Suprapubic skin (tissue), 3 donors: ENCODE measurements at regions not wholly inside any gene's neighbourhood (a gene's known extent, or its start where the extent isn't known, plus 50 kb on each side); places are given as distances from the start of the nearest gene placed in this dataset.

ENCODE experiments used
- CTCF ChIP-seq, 2 donors: fragments of 200-600 bp in 1 of 2; fragments of 450-650 bp in 1 of 2; sonication (generic) in 1 of 2; IDR thresholded peaks; one replicate each; pipeline ENCODE4 v1.5.1; 2016 to 2019; ENCODE audit warnings: antibody characterized with exemption in 2 of 2, mild to moderate bottlenecking in 1 of 2, moderate library complexity in 1 of 2
- POLR2AphosphoS5 ChIP-seq, 3 donors: sonication (generic); formaldehyde crosslinking; IDR thresholded peaks; one replicate each; pipeline ENCODE4 v1.6.1; 2017; ENCODE audit warnings: antibody characterized with exemption in 3 of 3

GRCh38 chr3:30520699-30521098, 85.7 kb upstream of the TGFBR2 start:
- TF ChIP-seq CTCF (IDR thresholded peaks at IDR 0.05) (no peak), POLR2AphosphoS5 (IDR thresholded peaks at IDR 0.05) (no peak)
